H1 (cell line): ENCODE measurements at regions not wholly inside any gene's neighbourhood (a gene's known extent, or its start where the extent isn't known, plus 50 kb on each side); places are given as distances from the start of the nearest gene placed in this dataset.

ENCODE experiments used
- CBX8 ChIP-seq: fragments of 300-800, 300-1000 bp; sonication (generic); IDR thresholded peaks from 2 replicates; pipeline ENCODE4 v1.7.1; 2016; ENCODE audit warnings: low read depth, low read length, borderline replicate concordance
- EGR1 ChIP-seq: IDR thresholded peaks from 2 replicates; pipeline ENCODE4 v1.6.1; 2011; ENCODE audit warnings: low read depth, low read length, borderline replicate concordance
- SIN3A ChIP-seq, 2 experiments: IDR thresholded peaks in 1 of 2; conservative IDR thresholded peaks in 1 of 2; 2 replicates each; pipeline ENCODE4 v1.6.1; 2011 to 2012; ENCODE audit warnings: low read length in 2 of 2, improper control_type of control experiment in 1 of 2, low read depth in 1 of 2, mild to moderate bottlenecking in 1 of 2
- SIRT6 ChIP-seq: IDR thresholded peaks from one replicate; pipeline ENCODE4 v1.7.1; 2012; ENCODE audit warnings: low read length, inconsistent platforms

DNA sequence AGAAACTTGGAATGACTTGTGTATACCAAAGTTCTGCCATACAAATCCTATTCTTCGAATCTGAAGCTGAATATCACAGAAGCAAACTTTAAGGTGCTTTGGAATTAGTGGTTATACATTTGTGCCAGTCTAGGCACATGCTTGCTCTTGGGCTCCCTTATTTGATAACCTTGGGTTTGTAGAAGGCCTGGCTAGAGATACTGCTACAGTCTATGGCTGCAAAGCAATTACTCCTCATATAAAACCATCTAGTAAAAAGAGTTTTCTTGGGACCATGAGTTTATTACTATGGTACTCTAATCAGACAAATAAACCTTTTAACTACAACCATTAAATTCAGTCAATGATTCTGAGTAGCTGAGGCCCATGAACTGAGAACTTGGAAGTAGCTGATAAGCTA is 92.5 kb upstream of the SLC13A1 start (continued):
- no peak for TF ChIP-seq CBX8
- TF ChIP-seq SIRT6 = no peak
- no peak for TF ChIP-seq EGR1
- no peak for TF ChIP-seq SIN3A (conservative IDR thresholded peaks at IDR 0.05 in 1 of 2, IDR thresholded peaks at IDR 0.05 in 1 of 2; ENCODE audit: low read depth in 1 of 2, low read length in 2 of 2)
